OCI-LY1 (cell line): ENCODE measurements at regions not wholly inside any gene's neighbourhood (a gene's known extent, or its start where the extent isn't known, plus 50 kb on each side); places are given as distances from the start of the nearest gene placed in this dataset.

ENCODE experiments used
- H2AFZ ChIP-seq: fragments of 200-600 bp; sonication (generic), shearing (Covaris generic); 2 replicates; pipeline ENCODE4 v1.6.0; 2014; ENCODE audit warnings: antibody characterized with exemption, mild to moderate bottlenecking, low read length
- H3F3A ChIP-seq: fragments of 200-600 bp; sonication (generic), shearing (Covaris generic); 2 replicates; pipeline ENCODE4 v1.6.0; 2014; ENCODE audit warnings: mild to moderate bottlenecking, antibody characterized with exemption, low read length, moderate library complexity; ENCODE audit not compliant: insufficient read depth
- H3K27ac ChIP-seq: fragments of 200-600 bp; sonication (generic); 2 replicates; pipeline ENCODE4 v1.5.1; 2014; ENCODE audit warnings: low read length, mixed run types, mild to moderate bottlenecking, low read depth; ENCODE audit not compliant: poor library complexity, severe bottlenecking
- H3K27me3 ChIP-seq: fragments of 200-600 bp; sonication (generic); 2 replicates; pipeline ENCODE4 v1.6.0; 2014; ENCODE audit warnings: antibody characterized with exemption, mild to moderate bottlenecking, low read length, moderate library complexity; ENCODE audit not compliant: insufficient read depth
- H3K36me3 ChIP-seq: fragments of 200-600 bp; sonication (generic); 2 replicates; pipeline ENCODE4 v1.6.1; 2014; ENCODE audit warnings: mild to moderate bottlenecking, antibody characterized with exemption, low read length, moderate library complexity, mixed read lengths; ENCODE audit not compliant: insufficient read depth
- H3K4me1 ChIP-seq: fragments of 200-600 bp; sonication (generic); 2 replicates; pipeline ENCODE4 v1.5.1; 2014; ENCODE audit warnings: mild to moderate bottlenecking, low read length, moderate library complexity; ENCODE audit not compliant: insufficient read depth, severe bottlenecking
- H3K4me2 ChIP-seq: fragments of 200-600 bp; sonication (generic), shearing (Covaris generic); 2 replicates; pipeline ENCODE4 v1.6.1; 2014; ENCODE audit warnings: low read length
- H3K4me3 ChIP-seq: fragments of 200-600 bp; sonication (generic); 2 replicates; pipeline ENCODE4 v1.5.1; 2014; ENCODE audit warnings: low read length, low read depth, mild to moderate bottlenecking, mixed read lengths; ENCODE audit not compliant: poor library complexity, severe bottlenecking
- H3K79me2 ChIP-seq: fragments of 200-600 bp; shearing (Covaris generic); 2 replicates; pipeline ENCODE4 v1.6.1; 2016; ENCODE audit warnings: mixed run types, low read length, mixed read lengths; ENCODE audit not compliant: insufficient read depth
- H3K9ac ChIP-seq: fragments of 200-600 bp; sonication (generic), shearing (Covaris generic); 2 replicates; pipeline ENCODE4 v1.6.1; 2014; ENCODE audit warnings: mild to moderate bottlenecking, low read length, mixed read lengths
- H3K9me2 ChIP-seq: fragments of 200-600 bp; sonication (generic), shearing (Covaris generic); 2 replicates; pipeline ENCODE4 v1.6.1; 2014; ENCODE audit warnings: low read depth, mild to moderate bottlenecking, low read length, mixed read lengths
- H3K9me3 ChIP-seq: fragments of 200-600 bp; shearing (Covaris generic); 2 replicates; pipeline ENCODE4 v1.6.1; 2014; ENCODE audit warnings: low read length, mixed read lengths
- H4K20me1 ChIP-seq: fragments of 200-600 bp; sonication (generic), shearing (Covaris generic); 2 replicates; pipeline ENCODE4 v1.6.0; 2016; ENCODE audit warnings: mild to moderate bottlenecking, low read length; ENCODE audit not compliant: insufficient read depth
- EZH2 ChIP-seq: fragments of 200-600 bp; sonication (generic), shearing (Covaris generic); IDR thresholded peaks from 2 replicates; pipeline ENCODE4 v1.8.0; 2017; ENCODE audit warnings: borderline replicate concordance, mixed run types, mild to moderate bottlenecking, antibody characterized with exemption, low read length, moderate library complexity, mixed read lengths
- TF ChIP-seq, protein P1 (sequence below): fragments of 200-600 bp; sonication (generic), shearing (Covaris generic); IDR thresholded peaks from 2 replicates; pipeline ENCODE4 v1.5.1; 2017; ENCODE audit warnings: mild to moderate bottlenecking, antibody characterized with exemption, low read length, moderate library complexity, mixed read lengths

DNA sequence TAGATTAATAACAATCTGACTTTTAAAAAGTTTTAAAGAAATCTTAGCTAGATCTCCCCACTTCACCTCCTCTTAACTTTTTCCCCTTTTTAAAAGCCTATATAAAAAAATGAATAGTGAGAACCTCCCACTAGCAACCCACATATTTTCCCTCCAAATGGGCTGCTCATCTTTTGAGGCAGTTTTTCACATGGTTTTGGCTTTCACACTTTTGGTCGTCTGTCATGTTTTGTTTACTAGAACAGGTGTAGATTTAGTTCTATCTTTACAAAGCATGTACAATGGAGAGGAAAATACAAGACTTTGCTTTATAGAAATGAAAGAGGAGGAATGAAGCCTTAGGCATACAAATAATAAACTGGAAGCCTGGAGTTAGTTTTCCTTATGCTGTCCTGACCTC is 126.7 kb upstream of the EOMES start:
- no peaks in the 10 kb centered on the region for H4K20me1 ChIP-seq
- H2AFZ ChIP-seq, result no peak overlapping the region
- no peaks in the 10 kb centered on the region for H3K27me3 ChIP-seq
- H3K4me2 ChIP-seq, result no peak overlapping the region
- no peaks in the 10 kb centered on the region for H3F3A ChIP-seq
- no peaks in the 10 kb centered on the region for H3K4me1 ChIP-seq
- no peak overlapping the region for H3K27ac ChIP-seq
- H3K9me3 ChIP-seq, result no peaks in the 10 kb centered on the region
- TF ChIP-seq, protein P1, sequence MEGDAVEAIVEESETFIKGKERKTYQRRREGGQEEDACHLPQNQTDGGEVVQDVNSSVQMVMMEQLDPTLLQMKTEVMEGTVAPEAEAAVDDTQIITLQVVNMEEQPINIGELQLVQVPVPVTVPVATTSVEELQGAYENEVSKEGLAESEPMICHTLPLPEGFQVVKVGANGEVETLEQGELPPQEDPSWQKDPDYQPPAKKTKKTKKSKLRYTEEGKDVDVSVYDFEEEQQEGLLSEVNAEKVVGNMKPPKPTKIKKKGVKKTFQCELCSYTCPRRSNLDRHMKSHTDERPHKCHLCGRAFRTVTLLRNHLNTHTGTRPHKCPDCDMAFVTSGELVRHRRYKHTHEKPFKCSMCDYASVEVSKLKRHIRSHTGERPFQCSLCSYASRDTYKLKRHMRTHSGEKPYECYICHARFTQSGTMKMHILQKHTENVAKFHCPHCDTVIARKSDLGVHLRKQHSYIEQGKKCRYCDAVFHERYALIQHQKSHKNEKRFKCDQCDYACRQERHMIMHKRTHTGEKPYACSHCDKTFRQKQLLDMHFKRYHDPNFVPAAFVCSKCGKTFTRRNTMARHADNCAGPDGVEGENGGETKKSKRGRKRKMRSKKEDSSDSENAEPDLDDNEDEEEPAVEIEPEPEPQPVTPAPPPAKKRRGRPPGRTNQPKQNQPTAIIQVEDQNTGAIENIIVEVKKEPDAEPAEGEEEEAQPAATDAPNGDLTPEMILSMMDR, result no peak
- TF ChIP-seq EZH2, result no peak
- H3K79me2 ChIP-seq, result no peaks in the 10 kb centered on the region
- H3K4me3 ChIP-seq, result no peak overlapping the region
- H3K9me2 ChIP-seq, result no peaks in the 10 kb centered on the region
- no peaks in the 10 kb centered on the region for H3K36me3 ChIP-seq
- no peak overlapping the region for H3K9ac ChIP-seq

DNA sequence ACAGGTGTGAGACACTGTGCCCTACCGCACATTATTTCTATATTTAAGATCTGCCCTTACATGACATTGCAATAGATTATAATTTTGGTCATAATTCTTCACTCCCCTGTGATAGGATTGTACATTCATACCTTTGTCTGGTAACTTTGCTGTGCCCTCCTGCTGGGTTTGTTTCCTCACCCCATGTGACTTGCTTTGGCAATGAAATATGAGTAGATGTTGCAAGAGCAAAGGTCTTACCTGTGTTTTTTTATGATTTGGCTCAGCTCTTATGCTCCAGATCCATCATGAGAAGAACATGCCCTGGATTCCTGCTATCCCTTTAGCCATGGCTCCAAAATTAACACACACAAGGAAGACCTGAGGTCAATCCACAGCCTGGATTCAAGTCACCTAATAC is 137.7 kb upstream of the EOMES start:
- Histone ChIP-seq H3F3A (no peaks in the 10 kb centered on the region), H3K27ac (no peak overlapping the region), H3K79me2 (no peaks in the 10 kb centered on the region)

DNA sequence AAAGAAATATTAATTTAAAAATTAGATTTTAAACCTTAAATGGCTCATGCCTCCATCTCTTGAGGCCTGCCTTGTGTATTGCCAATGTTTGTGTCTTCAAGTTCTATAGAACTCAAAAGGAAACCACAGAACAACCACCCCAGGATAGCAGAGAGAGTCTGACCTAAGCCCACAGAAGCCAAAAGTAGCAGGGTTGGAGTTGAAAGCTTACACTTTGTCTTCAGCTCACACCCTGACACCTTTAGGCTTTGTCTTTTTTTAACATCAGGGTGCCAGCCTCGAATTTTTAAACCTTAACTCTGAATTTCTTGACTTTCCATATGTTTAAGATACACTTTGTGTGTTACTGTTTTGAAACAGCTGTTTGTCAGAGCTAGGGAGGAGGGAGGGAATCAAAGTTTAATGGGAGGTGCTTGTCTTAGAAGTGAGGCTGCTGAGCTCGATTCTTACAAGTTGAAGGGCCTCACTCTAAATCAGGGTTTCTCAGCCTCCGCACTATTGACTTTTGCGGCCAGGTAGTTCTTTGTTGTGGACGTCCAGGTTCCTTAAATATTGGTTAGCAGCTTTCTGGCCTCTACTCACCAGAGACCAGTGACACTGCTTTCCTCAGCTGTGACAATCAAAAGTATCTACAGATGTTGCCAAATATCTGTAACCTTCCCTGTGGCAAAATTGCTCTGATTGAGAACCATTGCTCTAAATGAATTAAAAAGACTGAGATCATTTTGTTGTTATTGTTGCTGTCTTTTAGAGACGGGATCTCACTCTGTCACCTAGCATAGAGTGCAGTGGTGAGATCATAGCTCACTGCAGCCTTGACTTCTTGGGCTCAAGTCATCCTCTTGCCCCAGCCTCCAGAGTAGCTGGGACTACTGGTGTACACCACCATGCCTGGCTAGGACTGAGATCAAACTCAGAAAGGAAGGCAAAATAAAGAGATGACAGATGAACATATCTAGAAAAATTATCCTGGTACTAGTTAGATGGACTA is 139.2 kb upstream of the EOMES start:
- no peaks in the 10 kb centered on the region for H3K9me2 ChIP-seq
- H3K27me3 ChIP-seq, result no peaks in the 10 kb centered on the region
- H3K79me2 ChIP-seq, result no peaks in the 10 kb centered on the region
- no peaks in the 10 kb centered on the region for H3K4me1 ChIP-seq
- no peak overlapping the region for H2AFZ ChIP-seq
- no peaks in the 10 kb centered on the region for H3K9me3 ChIP-seq
- H3K4me2 ChIP-seq, result no peak overlapping the region
- H3K27ac ChIP-seq, result no peak overlapping the region
- no peak overlapping the region for H3K9ac ChIP-seq
- H3K4me3 ChIP-seq, result no peak overlapping the region
- no peaks in the 10 kb centered on the region for H3K36me3 ChIP-seq
- TF ChIP-seq, protein P1, result no peak
- no peak for TF ChIP-seq EZH2
- no peaks in the 10 kb centered on the region for H3F3A ChIP-seq
- H4K20me1 ChIP-seq, result no peaks in the 10 kb centered on the region

More for the DNA sequence above, 137.7 kb upstream of the EOMES start:
- H3K4me1 ChIP-seq, result no peaks in the 10 kb centered on the region
- TF ChIP-seq, protein P1, result no peak
- TF ChIP-seq EZH2, result no peak
- H3K4me3 ChIP-seq, result no peak overlapping the region
- H3K27me3 ChIP-seq, result no peaks in the 10 kb centered on the region
- H3K36me3 ChIP-seq, result no peaks in the 10 kb centered on the region
- no peak overlapping the region for H2AFZ ChIP-seq
- H4K20me1 ChIP-seq, result no peaks in the 10 kb centered on the region
- H3K4me2 ChIP-seq, result no peak overlapping the region
- H3K9ac ChIP-seq, result no peak overlapping the region
- no peaks in the 10 kb centered on the region for H3K9me3 ChIP-seq
- H3K9me2 ChIP-seq, result no peaks in the 10 kb centered on the region
